Caki2 (cell line): ENCODE measurements at regions not wholly inside any gene's neighbourhood (a gene's known extent, or its start where the extent isn't known, plus 50 kb on each side); places are given as distances from the start of the nearest gene placed in this dataset.
"Not testable (repeated sequence)": the region's sequence is repeated elsewhere in the genome, so short reads cannot be mapped to it uniquely, and the experiment has no call there.

Experiments
- DNase-seq: peaks from one replicate; pipeline ENCODE4 v3.0.0-alpha.2; 2015; ENCODE audit warnings: low read depth
- in situ Hi-C: cut with HindIII; loops from 2 replicates; pipeline ENCODE4 v1.10.0; 2016; ENCODE audit warnings: low sequenced_read_pairs, low pct_unique_long_range_greater_than_20kb, mixed read lengths

- in situ Hi-C loops: no loop called here
- DNase-seq: no peak
Observed at GRCh38 chr12:23238957-23239356, 614.0 kb downstream of the ETNK1 start.

GRCh38 chr12:23245186-23245585, 620.2 kb downstream of the ETNK1 start:
- no peak for DNase-seq
- in situ Hi-C loops: no loop called here

GRCh38 chr12:23253191-23253590, 628.2 kb downstream of the ETNK1 start:
- in situ Hi-C loops: no loop called here
- DNase-seq: no peak

- in situ Hi-C loops, DNase-seq: not testable (repeated sequence)
Observed at GRCh38 chr12:23253910-23254309, 628.9 kb downstream of the ETNK1 start.

- no peak for DNase-seq
- in situ Hi-C loops: no loop called here
Observed at GRCh38 chr12:23259558-23259957, 634.6 kb downstream of the ETNK1 start.

GRCh38 chr12:23262670-23263069, 637.7 kb downstream of the ETNK1 start:
- DNase-seq: no peak
- in situ Hi-C loops: no loop called here

- no peak for DNase-seq
- in situ Hi-C loops: no loop called here
Observed at GRCh38 chr12:23277831-23278230, 652.9 kb downstream of the ETNK1 start.

- in situ Hi-C loops: no loop called here
- no peak for DNase-seq
Observed at GRCh38 chr12:23281295-23281694, 656.3 kb downstream of the ETNK1 start.

GRCh38 chr12:23282701-23283100, 657.7 kb downstream of the ETNK1 start:
- DNase-seq: no peak
- in situ Hi-C loops: no loop called here

GRCh38 chr12:23285764-23286530, 661.0 kb downstream of the ETNK1 start:
- in situ Hi-C loops, DNase-seq: not testable (repeated sequence)

- DNase-seq: no peak
- in situ Hi-C loops: no loop called here
Observed at GRCh38 chr12:23290627-23291330, 658.7 kb downstream of the SOX5 start.

GRCh38 chr12:23303220-23303619, 646.2 kb downstream of the SOX5 start:
- in situ Hi-C loops: no loop called here
- DNase-seq: no peak

GRCh38 chr12:23303821-23304220, 645.6 kb downstream of the SOX5 start:
- no peak for DNase-seq
- in situ Hi-C loops: no loop called here

GRCh38 chr12:23333938-23334337, 615.5 kb downstream of the SOX5 start:
- in situ Hi-C loops: no loop called here
- no peak for DNase-seq

GRCh38 chr12:23335593-23335992, 613.9 kb downstream of the SOX5 start:
- DNase-seq: no peak
- in situ Hi-C loops: no loop called here

- in situ Hi-C loops: no loop called here
- no peak for DNase-seq
Observed at GRCh38 chr12:23337213-23337612, 612.3 kb downstream of the SOX5 start.

GRCh38 chr12:23340351-23340750, 609.1 kb downstream of the SOX5 start:
- in situ Hi-C loops: no loop called here

GRCh38 chr12:23342407-23342806, 607.1 kb downstream of the SOX5 start:
- in situ Hi-C loops: no loop called here
- DNase-seq: no peak

More at GRCh38 chr12:23340351-23340750, 609.1 kb downstream of the SOX5 start:
- no peak for DNase-seq

GRCh38 chr12:23349564-23349963, 599.9 kb downstream of the SOX5 start:
- no peak for DNase-seq
- in situ Hi-C loops: no loop called here

- DNase-seq: no peak
- in situ Hi-C loops: no loop called here
Observed at GRCh38 chr12:23350808-23351207, 598.7 kb downstream of the SOX5 start.
